SK-N-SH (cell line): ENCODE measurements at regions not wholly inside any gene's neighbourhood (a gene's known extent, or its start where the extent isn't known, plus 50 kb on each side); places are given as distances from the start of the nearest gene placed in this dataset.

Experiments used
- CTCF ChIA-PET: fragments of 300-600, 350-600 bp; formaldehyde crosslinking; extraction: SDS; loops from one replicate; lab custom pipeline; 2021; lab: Yijun Ruan, JAX
- POLR2A ChIA-PET: fragments of 350-600 bp; sonication (Branson Sonifier 250); formaldehyde crosslinking; extraction: SDS; loops from one replicate; lab custom pipeline; 2020; ENCODE audit warnings: antibody characterized with exemption, inconsistent platforms; lab: Yijun Ruan, JAX
- DNase-seq: peaks from one replicate; pipeline ENCODE4 v3.0.0; 2012
- H2AFZ ChIP-seq: fragments of 200-600 bp; sonication (generic); 2 replicates; pipeline ENCODE4 v1.8.1; 2016; ENCODE audit warnings: antibody characterized with exemption, mild to moderate bottlenecking, low read depth
- H3F3A ChIP-seq: fragments of 200-600 bp; sonication (generic); replicated peaks from 2 replicates; pipeline ENCODE3; 2016; ENCODE audit warnings: antibody characterized with exemption, mild to moderate bottlenecking; ENCODE audit not compliant: insufficient read depth
- H3K27ac ChIP-seq, 2 experiments: fragments of 200-500 bp in 1 of 2; fragments of 200-600 bp in 1 of 2; sonication (Bioruptor generic) in 1 of 2; sonication (generic), shearing (Covaris generic) in 1 of 2; 2 replicates each; pipeline versions ENCODE4 v1.5.1 to v1.6.1; 2014 to 2016; ENCODE audit warnings: low read depth in 2 of 2, inconsistent platforms in 1 of 2, low read length in 1 of 2, mild to moderate bottlenecking in 1 of 2, mixed read lengths in 1 of 2
- H3K27me3 ChIP-seq: fragments of 200-600 bp; sonication (generic), shearing (Covaris generic); 2 replicates; pipeline ENCODE4 v1.6.1; 2016; ENCODE audit warnings: mixed run types; ENCODE audit not compliant: insufficient read depth
- H3K36me3 ChIP-seq, 2 experiments: fragments of 200-500 bp in 1 of 2; fragments of 200-600 bp in 1 of 2; sonication (Bioruptor generic) in 1 of 2; sonication (generic) in 1 of 2; replicated peaks in 1 of 2; 2 replicates each; pipeline versions ENCODE3 to v1.5.1; 2014 to 2016; ENCODE audit warnings: low read length in 1 of 2, mild to moderate bottlenecking in 1 of 2; ENCODE audit not compliant: insufficient read depth in 2 of 2, control insufficient read depth in 1 of 2
- H3K4me1 ChIP-seq, 2 experiments: fragments of 200-500 bp in 1 of 2; fragments of 200-600 bp in 1 of 2; sonication (Bioruptor generic) in 1 of 2; sonication (generic), shearing (Covaris generic) in 1 of 2; 2 replicates each; pipeline versions ENCODE4 v1.5.1 to v1.6.1; 2014 to 2016; ENCODE audit warnings: low read depth in 1 of 2, low read length in 1 of 2, mixed run types in 1 of 2; ENCODE audit not compliant: insufficient read depth in 2 of 2, control insufficient read depth in 1 of 2
- H3K4me2 ChIP-seq: fragments of 200-600 bp; sonication (generic), shearing (Covaris generic); 2 replicates; pipeline ENCODE4 v1.6.1; 2017; ENCODE audit warnings: mixed run types
- H3K4me3 ChIP-seq, 2 experiments: fragments of 200-500 bp in 1 of 2; fragments of 200-600 bp in 1 of 2; sonication (Bioruptor generic) in 1 of 2; sonication (generic), shearing (Covaris generic) in 1 of 2; 2 replicates each; pipeline versions ENCODE4 v1.5.1 to v1.8.1; 2014 to 2016; ENCODE audit warnings: low read depth in 2 of 2, inconsistent platforms in 1 of 2, low read length in 1 of 2, mild to moderate bottlenecking in 1 of 2, mixed read lengths in 1 of 2, moderate library complexity in 1 of 2
- H3K79me2 ChIP-seq: fragments of 200-600 bp; sonication (generic); 2 replicates; pipeline ENCODE4 v1.8.1; 2017; ENCODE audit warnings: mild to moderate bottlenecking; ENCODE audit not compliant: insufficient read depth
- H3K9ac ChIP-seq: fragments of 200-600 bp; sonication (generic); 2 replicates; pipeline ENCODE4 v1.6.1; 2017; ENCODE audit warnings: mixed run types
- H3K9me2 ChIP-seq: fragments of 200-600 bp; sonication (generic); 2 replicates; pipeline ENCODE4 v1.6.1; 2017; ENCODE audit warnings: mixed run types
- H3K9me3 ChIP-seq: fragments of 200-600 bp; sonication (generic); 2 replicates; pipeline ENCODE4 v1.6.1; 2017; ENCODE audit warnings: mixed run types, mild to moderate bottlenecking, moderate library complexity
- H4K20me1 ChIP-seq: fragments of 200-600 bp; sonication (generic); 2 replicates; pipeline ENCODE4 v1.6.1; 2017; ENCODE audit warnings: mild to moderate bottlenecking, mixed run types; ENCODE audit not compliant: insufficient read depth
- ELF1 ChIP-seq: IDR thresholded peaks from 2 replicates; pipeline ENCODE4 v1.4.0; 2012
- EZH2phosphoT487 ChIP-seq: fragments of 200-600 bp; sonication (generic); IDR thresholded peaks from 2 replicates; pipeline ENCODE4 v1.6.1; 2017; ENCODE audit warnings: low read depth, mixed run types, mild to moderate bottlenecking, antibody characterized with exemption, moderate library complexity, borderline replicate concordance
- FOSL2 ChIP-seq: IDR thresholded peaks from 2 replicates; pipeline ENCODE4 v1.4.0; 2012; ENCODE audit warnings: low read depth, mild to moderate bottlenecking, moderate library complexity, borderline replicate concordance
- FOXJ3 ChIP-seq: sonication (generic); formaldehyde crosslinking; IDR thresholded peaks from 2 replicates; pipeline ENCODE4 v1.5.1; 2020; ENCODE audit warnings: mild to moderate bottlenecking, missing genetic modification reagents
- GABPA ChIP-seq: IDR thresholded peaks from 2 replicates; pipeline ENCODE4 v1.4.0; 2012; ENCODE audit warnings: low read depth, mild to moderate bottlenecking
- IRF3 ChIP-seq: fragments of 150-350 bp; IDR thresholded peaks from 2 replicates; pipeline ENCODE4 v1.6.1; 2016; ENCODE audit warnings: mild to moderate bottlenecking, low read depth, low read length
- MEF2A ChIP-seq: IDR thresholded peaks from 2 replicates; pipeline ENCODE4 v1.4.0; 2012; ENCODE audit warnings: low read depth, borderline replicate concordance
- MXI1 ChIP-seq: IDR thresholded peaks from 2 replicates; pipeline ENCODE4 v1.6.1; 2012; ENCODE audit warnings: mild to moderate bottlenecking, low read depth, low read length, improper control_type of control experiment
- NRF1 ChIP-seq: IDR thresholded peaks from 2 replicates; pipeline ENCODE4 v1.6.1; 2012; ENCODE audit warnings: low read depth, mild to moderate bottlenecking, low read length
- POLR2AphosphoS5 ChIP-seq: IDR thresholded peaks from 2 replicates; pipeline ENCODE4 v1.6.1; 2012; ENCODE audit warnings: low read depth, low read length
- RAD21 ChIP-seq: IDR thresholded peaks from 2 replicates; pipeline ENCODE4 v1.6.1; 2012; ENCODE audit warnings: mild to moderate bottlenecking, low read length
- RCOR1 ChIP-seq: fragments of 150-350 bp; IDR thresholded peaks from 2 replicates; pipeline ENCODE4 v1.6.1; 2017; ENCODE audit warnings: antibody characterized with exemption, low read length
- RXRA ChIP-seq: IDR thresholded peaks from 2 replicates; pipeline ENCODE4 v1.4.0; 2012; ENCODE audit warnings: low read depth, mild to moderate bottlenecking, borderline replicate concordance
- SMC3 ChIP-seq: IDR thresholded peaks from 2 replicates; pipeline ENCODE4 v1.6.1; 2012; ENCODE audit warnings: low read depth, low read length, improper control_type of control experiment
- TAF1 ChIP-seq: IDR thresholded peaks from 2 replicates; pipeline ENCODE4 v1.6.1; 2012; ENCODE audit warnings: low read depth, mild to moderate bottlenecking, low read length, moderate library complexity, borderline replicate concordance
- TCF12 ChIP-seq: IDR thresholded peaks from 2 replicates; pipeline ENCODE4 v1.4.0; 2012
- TEAD4 ChIP-seq: IDR thresholded peaks from 2 replicates; pipeline ENCODE4 v1.4.0; 2012; ENCODE audit warnings: mild to moderate bottlenecking, borderline replicate concordance; ENCODE audit not compliant: insufficient read depth
- USF2 ChIP-seq: fragments of 150-350 bp; IDR thresholded peaks from 2 replicates; pipeline ENCODE4 v1.6.1; 2017; ENCODE audit warnings: antibody characterized with exemption, low read length, low read depth, borderline replicate concordance
- WGBS: methylation state at CpG from one replicate; pipeline ENCODE4 v1.1.6; 2017; ENCODE audit warnings: low lambda C conversion rate; 5-methylcytosine and 5-hydroxymethylcytosine counted together
- TF ChIP-seq, protein P1 (sequence below): IDR thresholded peaks from 2 replicates; pipeline ENCODE4 v1.6.1; 2012; ENCODE audit warnings: mild to moderate bottlenecking, low read depth, low read length, moderate library complexity
- TF ChIP-seq, protein P2 (sequence below): IDR thresholded peaks from 2 replicates; pipeline ENCODE4 v1.4.0; 2012; ENCODE audit warnings: low read depth, borderline replicate concordance

DNA sequence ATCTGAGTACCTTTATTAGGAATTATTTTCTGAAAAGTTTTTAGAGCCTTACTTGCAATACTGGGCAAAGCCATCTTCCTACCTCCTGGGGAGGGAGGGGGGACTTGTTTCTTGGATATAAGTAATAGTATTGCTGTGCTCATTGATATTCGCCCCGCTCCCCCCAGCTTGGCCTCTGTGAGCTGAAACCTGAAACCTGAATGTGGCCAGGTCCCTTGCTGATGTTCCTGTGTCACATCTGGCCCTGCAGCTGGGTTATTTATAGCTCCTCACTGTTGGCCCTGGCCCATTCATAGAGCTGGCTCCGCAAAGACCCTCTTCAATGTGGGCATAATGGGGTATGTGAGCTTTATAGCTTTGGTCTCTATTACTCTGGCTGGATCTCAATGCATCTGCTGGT, 59.5 kb downstream of the FRMPD3 start:
- no peak overlapping the region for H3K27ac ChIP-seq
- H2AFZ ChIP-seq, result no peak overlapping the region
- peaks cover 55% of the 10 kb centered on the region for H3K27me3 ChIP-seq
- no peaks in the 10 kb centered on the region for H3K9me3 ChIP-seq
- TF ChIP-seq TCF12 (no peak), IRF3 (no peak), RXRA (no peak), MXI1 (no peak), ELF1 (no peak), MEF2A (no peak), RCOR1 (no peak), FOXJ3 (CRISPR knock-in tag) (no peak), TAF1 (no peak), GABPA (no peak), TEAD4 (no peak), USF2 (no peak), EZH2phosphoT487 (no peak), POLR2AphosphoS5 (no peak), FOSL2 (no peak), RAD21 (no peak), SMC3 (no peak), NRF1 (no peak)
- TF ChIP-seq, protein P1, sequence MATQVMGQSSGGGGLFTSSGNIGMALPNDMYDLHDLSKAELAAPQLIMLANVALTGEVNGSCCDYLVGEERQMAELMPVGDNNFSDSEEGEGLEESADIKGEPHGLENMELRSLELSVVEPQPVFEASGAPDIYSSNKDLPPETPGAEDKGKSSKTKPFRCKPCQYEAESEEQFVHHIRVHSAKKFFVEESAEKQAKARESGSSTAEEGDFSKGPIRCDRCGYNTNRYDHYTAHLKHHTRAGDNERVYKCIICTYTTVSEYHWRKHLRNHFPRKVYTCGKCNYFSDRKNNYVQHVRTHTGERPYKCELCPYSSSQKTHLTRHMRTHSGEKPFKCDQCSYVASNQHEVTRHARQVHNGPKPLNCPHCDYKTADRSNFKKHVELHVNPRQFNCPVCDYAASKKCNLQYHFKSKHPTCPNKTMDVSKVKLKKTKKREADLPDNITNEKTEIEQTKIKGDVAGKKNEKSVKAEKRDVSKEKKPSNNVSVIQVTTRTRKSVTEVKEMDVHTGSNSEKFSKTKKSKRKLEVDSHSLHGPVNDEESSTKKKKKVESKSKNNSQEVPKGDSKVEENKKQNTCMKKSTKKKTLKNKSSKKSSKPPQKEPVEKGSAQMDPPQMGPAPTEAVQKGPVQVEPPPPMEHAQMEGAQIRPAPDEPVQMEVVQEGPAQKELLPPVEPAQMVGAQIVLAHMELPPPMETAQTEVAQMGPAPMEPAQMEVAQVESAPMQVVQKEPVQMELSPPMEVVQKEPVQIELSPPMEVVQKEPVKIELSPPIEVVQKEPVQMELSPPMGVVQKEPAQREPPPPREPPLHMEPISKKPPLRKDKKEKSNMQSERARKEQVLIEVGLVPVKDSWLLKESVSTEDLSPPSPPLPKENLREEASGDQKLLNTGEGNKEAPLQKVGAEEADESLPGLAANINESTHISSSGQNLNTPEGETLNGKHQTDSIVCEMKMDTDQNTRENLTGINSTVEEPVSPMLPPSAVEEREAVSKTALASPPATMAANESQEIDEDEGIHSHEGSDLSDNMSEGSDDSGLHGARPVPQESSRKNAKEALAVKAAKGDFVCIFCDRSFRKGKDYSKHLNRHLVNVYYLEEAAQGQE, result no peak
- TF ChIP-seq, protein P2, sequence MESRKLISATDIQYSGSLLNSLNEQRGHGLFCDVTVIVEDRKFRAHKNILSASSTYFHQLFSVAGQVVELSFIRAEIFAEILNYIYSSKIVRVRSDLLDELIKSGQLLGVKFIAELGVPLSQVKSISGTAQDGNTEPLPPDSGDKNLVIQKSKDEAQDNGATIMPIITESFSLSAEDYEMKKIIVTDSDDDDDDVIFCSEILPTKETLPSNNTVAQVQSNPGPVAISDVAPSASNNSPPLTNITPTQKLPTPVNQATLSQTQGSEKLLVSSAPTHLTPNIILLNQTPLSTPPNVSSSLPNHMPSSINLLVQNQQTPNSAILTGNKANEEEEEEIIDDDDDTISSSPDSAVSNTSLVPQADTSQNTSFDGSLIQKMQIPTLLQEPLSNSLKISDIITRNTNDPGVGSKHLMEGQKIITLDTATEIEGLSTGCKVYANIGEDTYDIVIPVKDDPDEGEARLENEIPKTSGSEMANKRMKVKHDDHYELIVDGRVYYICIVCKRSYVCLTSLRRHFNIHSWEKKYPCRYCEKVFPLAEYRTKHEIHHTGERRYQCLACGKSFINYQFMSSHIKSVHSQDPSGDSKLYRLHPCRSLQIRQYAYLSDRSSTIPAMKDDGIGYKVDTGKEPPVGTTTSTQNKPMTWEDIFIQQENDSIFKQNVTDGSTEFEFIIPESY, result no peak
- no peak overlapping the region for H3K4me2 ChIP-seq
- H3K4me1 ChIP-seq, result no peaks in the 10 kb centered on the region
- H3K79me2 ChIP-seq, result no peaks in the 10 kb centered on the region
- H4K20me1 ChIP-seq, result no peaks in the 10 kb centered on the region
- ChIA-PET POLR2A (no interaction called here), CTCF (no interaction called here)
- no peaks in the 10 kb centered on the region for H3K36me3 ChIP-seq
- H3K9me2 ChIP-seq, result no peaks in the 10 kb centered on the region
- DNase-seq, result no peak
- H3K4me3 ChIP-seq, result no peak overlapping the region
- no peaks in the 10 kb centered on the region for H3F3A ChIP-seq
- no peak overlapping the region for H3K9ac ChIP-seq
- WGBS, result 46% methylated on average over 3 of the region's 3 CpGs
